COR-L47 (cell line): ENCODE measurements at regions not wholly inside any gene's neighbourhood (a gene's known extent, or its start where the extent isn't known, plus 50 kb on each side); places are given as distances from the start of the nearest gene placed in this dataset.
A peak's percentile ranks its signal among the peaks of the same experiment; 100 is the strongest.

Experiments
- DNase-seq: peaks from one replicate; lab custom pipeline; 2025; lab: John Stamatoyannopoulos, UW

DNA sequence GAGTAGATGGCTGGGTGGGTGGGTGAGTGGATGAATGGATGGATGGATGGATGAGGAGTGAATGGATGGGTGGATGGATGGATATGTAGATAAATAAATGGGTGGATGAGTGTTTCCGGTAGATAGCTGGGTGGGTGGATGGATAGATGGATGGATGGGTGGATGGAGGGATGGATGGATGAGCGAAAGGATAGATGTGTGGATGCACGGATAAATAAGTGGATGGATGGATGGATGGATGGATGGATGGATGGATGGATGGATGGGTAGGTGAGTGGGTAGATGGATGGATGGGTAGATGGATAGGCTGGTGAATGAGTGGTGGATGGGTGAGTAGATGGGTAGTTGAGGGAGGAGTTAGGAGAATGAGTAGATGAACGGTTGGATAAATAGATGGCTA lies 349.3 kb downstream of the MN1 start:
- DNase-seq, result no peak

DNA sequence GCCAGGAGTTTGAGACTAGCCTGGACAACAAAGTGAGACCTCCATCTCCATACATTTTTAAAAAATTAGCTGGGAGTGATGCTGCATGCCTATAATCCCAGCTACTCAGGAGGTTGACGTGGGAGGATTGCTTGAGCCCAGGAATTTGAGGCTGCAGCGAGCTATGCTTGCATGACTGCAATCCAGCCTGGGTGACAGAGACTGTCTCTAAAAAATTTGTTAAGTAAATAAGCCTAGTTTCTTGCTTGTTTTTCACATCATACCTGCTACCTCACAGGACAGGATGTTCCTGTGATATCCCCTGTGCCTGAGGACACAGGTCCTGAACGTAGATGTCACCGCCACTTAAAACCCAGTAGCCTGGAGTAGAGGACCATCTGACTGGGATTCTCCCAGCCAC lies 348.6 kb downstream of the MN1 start:
- no peak for DNase-seq

DNA sequence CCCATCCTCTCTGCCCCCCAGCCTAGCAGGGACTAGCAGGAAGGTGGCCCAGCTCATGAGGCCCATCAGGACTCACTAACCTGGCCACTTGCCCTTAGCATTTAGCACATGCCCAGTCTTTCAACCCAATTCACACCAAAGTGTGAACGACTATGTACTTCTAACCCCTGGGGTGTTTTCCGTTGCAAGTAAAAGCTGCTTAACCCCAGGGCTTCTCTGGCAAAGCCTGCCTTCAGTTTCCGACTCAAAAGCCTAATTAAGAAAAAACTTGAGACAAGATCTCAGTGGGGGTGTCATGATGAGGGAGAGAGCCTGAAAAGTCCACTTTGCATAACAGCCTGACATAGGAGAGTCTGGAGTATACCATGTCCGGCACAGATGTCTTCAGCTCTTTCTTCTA lies 347.8 kb downstream of the MN1 start:
- no peak for DNase-seq

DNA sequence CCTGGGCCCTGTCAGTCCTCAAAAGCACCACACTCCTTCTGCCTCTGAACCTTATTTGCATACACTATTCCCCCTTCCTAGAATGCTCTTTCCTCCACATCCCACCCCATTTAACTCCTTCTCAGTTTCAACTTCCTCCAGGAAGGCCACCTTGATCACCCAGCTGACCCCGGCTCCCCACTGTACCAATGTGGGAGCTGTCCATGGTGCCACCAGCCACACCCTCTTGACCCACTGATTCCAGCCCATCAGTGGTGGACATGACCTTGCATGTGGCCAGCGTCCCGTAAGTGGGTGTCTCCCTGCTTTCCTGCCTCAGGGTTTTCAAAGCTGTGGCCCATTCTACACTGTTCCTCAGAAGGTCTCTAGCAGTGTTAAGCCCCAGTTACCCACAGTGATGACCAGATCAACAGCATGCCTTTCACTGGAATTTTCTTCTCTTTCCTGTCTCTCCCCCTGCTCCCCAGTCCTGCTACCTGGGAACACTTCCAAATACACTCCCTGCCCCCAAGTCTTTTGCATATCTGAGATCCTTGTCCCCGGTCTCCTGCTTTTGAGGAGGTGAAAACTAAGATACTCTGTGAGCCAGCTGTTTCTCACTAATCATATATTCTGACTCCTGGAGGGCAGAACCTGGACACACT lies 346.6 kb downstream of the MN1 start:
- no peak for DNase-seq

DNA sequence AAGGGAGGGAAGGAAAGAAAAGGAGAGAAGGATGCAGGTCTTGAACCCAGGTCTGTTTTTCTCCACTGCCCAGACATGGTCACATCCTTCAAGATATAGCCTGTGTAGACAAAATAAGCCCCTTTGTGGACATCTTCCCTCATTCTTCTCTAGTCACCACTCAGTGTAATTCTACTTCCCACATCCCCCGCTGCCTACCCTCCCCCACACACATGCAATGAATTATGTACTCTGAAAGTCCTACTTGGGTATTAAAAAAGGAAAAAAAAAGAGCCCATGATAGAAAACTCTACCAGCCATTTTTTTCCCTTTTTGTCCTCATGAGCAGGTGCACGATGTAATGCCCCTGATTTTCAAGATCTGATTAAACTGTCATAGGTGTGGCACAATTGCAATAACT lies 346.0 kb downstream of the MN1 start:
- no peak for DNase-seq

DNA sequence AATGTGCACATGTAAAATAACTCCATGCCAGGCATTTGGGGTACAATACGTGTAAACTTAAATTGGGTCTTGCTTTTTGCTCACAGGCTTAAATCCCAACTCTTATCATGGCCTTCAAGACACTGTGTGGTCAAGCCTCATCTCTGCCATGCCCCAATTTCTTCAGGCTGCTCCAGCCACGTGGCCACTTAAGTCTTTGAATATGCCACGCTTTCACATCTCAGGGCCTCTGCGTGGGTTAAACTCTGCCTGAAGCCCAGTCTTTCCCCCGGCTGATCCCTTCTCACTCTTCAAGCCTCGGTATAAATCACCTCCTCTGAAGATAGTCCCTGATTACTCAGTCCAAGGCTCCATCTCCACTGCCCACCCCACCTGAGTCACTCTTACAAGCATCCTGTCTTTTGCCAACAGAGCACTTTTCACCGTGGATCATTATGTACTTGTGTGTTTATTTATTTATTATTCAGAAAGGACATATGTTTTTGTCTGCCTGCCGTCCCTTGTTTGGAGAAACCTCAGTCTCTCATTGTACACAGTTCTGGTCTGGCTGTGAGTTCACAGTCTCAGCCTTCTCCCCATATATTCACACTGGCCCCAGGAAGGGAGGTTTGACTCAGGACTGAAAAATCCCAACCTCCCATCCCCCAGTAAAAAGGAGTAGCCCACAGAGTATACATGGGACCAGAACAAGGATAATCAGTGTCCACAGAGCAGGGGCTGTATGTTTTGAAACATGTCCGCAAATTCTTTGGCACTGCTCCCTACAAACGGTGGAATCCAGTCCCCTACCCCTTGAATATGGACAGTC lies 344.7 kb downstream of the MN1 start:
- no peak for DNase-seq

DNA sequence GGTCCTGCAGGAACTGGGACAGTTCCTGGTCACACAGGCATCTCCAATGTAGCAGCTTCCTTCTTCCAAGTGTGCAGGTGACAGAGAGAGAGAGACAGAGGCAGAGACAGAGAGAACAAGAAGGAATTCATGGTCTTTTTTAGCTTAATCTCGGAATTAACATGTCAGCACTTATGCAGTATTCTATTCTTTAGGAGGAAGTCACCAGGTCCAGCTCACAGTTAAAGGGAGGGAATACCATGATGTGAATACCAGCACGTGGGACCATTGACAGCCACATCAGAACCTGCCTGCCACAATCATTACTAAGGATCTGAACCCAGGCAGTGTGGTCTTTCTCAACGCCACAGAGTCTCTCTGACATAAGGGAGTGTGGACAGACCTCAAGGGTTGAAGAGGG lies 341.6 kb downstream of the MN1 start:
- no peak for DNase-seq

DNA sequence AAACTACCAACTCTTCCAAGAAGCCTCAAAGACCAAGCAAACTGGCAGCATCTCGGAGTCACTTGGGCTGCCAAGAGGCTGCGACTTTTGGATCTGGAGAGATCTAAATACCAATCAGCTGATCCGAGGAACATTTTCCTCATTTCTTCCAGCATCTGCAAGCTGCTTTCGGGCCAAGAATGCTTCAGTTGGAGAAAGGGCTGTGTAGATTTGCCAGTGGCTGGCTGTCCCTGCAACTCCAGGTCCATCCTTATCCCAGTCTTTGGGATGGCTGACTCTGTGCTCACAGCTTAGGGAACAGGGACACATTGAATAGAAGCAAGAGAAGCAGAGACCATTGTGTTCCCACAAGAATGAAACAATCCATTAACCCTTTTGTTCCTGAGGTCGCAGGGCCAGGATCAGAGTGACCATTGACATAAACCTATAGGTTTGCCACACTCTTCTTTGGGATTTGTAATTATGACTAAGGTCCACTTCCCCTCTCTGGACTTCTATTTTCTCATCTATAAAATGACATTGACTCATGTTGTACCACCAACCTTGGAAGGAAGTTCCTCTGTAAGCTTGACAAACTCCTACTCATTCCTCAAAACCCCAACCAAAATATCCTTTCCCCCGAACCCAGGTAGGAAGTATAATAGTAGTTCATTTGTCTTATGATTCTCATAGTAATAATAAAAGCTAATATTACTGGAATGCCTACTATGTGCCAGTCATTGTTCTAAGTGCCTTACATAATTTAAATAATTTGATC lies 340.8 kb downstream of the MN1 start:
- no peak for DNase-seq

DNA sequence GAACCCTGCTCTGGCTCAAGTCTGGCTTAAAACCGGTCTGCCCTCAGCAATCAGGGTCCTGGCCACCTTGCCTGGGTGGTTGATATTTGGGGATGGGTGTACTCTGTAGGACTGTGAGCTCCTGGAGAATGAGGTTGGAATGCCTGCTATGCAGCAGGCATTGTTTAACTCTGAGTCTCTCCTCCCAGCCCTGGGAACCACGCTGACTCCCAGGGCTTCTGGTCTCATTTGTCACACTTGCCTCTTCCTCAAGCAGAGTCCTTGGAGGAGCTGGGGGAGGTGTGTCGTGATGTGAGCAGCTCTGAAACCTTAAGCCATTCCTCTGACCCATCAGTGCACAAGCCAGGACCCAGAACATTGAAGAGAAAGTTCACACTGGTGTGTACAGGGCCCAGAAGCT lies 340.1 kb downstream of the MN1 start:
- no peak for DNase-seq

DNA sequence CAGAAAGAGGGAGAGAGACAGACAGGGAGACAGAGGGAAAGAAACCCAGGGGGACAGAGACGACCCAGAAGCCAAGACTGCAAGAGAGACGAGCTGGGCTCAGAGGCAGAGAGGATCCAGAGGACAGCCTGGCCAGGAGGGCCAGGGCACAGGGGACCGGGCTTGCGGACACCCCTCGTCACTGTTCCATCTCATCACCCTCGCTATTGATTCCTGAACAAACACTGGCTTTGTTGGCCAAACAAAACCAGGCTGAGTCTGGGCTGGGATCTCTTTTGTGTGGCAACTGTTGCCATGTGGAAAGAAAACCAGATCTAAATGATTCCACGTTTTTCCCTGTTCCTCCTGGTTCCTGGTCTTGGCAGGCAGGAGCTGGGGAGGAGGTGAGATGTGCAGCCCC lies 339.4 kb downstream of the MN1 start:
- peak; percentile 83 for DNase-seq

DNA sequence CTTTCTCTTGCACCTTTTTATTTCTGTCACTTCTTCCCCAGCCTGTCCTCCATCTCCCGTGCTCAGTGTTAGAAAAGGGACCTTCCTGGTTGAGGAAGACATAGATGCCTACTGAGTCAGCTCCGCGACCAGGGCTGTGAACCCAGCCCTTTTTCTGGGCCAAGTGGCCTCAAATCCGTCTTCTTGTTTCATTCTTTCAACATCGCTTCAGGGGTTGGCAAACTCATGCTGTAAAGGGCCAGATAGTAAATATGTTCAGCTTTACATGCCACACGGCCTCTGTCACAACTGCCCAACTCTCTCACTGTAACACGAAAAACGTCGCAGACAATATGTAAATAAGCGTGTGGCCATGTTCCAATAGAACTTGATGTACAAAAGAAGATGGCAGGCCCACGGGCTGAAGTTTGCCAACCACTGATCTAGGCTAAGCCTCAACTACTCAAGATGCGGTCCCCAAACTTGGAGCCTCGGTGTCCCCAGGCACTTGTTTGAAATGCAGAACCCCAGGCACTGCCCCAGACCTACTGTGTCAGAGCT lies 338.4 kb downstream of the MN1 start:
- DNase-seq, result no peak

DNA sequence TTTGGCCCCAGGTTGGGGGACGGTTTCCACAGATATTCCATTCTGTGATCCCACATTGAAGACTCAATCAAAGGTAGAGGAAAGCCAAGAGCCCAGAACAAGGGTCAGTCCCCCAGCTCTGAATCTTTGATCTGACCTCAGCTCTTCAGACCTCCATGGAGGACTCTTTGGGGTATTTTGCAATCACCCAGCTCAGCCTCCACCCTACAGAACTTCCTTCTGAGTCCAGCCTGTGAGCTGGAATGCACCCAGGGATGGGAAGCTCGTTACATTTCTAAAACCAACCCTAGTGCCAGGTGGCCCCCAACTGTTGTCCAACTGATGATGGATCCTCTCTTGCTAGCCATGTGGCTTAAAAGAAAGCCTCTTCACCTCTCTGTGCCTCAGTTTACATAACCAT lies 335.3 kb downstream of the MN1 start:
- DNase-seq, result no peak

DNA sequence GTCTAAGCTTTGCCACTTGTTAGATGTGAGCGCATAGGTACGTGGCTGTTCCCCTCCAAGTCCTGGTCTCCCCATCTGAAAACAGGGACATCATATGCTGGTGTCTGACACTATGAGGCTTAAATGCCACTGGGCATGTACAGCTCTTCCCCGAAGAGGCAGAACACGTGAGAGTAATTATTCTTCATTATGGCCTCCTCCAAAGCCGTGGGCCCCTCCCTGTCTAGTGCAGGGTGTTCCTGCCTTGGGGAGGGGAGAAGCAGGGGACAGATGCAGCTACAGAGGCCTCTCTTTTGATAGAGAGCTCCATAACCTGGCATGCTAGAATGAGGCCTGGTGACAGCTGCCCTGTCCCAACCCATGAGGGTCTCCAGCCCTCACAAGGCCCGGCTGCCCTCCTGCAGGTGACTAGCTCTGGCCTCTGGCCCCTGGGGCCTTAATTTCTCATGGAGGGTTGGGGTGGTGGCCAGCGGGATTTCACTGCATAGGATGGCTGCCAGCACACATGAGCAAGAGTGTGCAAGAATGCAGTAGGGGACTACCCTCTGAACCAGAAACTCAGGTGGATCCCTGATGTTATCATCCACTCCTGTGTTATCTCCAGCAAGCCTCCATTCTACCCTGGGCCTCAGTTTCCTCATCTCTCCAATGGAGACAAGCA lies 334.6 kb downstream of the MN1 start:
- peak; percentile 21 for DNase-seq

DNA sequence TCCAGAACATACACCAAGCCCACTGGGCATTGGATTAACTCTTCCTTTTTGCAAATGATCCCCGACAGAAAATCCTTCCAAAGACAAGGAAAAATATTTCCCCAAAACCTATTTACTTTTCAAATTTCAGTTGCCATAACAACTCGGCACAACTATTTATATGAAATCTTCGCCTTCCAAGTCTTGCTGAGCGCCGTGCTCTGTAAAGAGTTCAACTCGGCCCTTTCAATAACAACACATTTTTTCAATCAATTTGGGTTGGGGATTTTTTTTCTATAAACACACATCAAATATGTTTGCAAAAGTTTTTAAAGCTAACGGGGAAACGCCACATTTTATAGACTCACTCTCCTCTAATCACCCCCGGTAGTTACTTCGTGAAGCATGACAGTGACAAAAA lies 333.8 kb downstream of the MN1 start:
- DNase-seq, result no peak

DNA sequence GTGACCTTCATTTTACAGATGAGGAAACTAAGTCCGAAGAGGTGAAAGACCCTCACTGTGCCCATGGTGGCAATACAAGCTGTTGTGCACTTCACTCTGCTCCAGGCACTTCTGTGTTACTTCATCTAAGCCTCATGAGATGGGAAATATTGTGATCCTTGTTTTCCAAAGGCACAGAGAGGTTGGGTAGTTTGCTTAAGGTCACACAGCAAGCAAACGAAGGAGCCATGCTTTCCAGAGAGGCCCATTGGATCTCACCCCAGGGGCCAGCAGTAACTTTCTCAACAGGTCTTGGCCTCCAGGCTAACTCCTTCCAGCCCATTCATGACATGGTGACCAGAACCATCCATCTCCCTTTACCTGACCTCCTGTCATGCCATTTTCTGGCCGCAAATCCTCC lies 332.8 kb downstream of the MN1 start:
- no peak for DNase-seq

DNA sequence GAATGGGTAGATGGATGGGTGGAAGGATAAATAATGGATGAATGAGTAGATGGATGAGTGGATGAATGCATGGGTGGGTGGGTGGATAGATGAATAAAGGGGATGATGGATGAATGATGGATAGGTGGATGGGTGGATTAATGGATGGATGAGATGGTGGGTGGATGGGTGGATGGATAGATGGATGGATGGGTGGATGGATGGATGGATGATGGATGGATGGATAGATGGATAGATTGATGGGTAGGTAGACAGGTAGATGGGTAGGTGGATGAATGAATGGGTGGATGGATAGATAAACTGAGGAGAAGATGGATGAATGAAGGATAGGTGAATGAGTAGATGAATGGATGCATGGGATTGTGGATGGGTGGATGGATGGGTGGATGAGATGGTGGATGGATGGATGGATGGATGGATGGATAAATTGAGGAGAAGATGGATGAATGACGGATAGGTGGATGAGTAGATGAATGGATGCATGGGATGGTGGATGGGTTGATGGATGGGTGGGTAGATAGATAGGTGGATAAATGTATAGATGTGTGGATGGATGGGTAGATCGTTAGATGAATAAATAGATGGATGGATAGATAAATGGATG lies 331.3 kb downstream of the MN1 start:
- DNase-seq, result no peak

DNA sequence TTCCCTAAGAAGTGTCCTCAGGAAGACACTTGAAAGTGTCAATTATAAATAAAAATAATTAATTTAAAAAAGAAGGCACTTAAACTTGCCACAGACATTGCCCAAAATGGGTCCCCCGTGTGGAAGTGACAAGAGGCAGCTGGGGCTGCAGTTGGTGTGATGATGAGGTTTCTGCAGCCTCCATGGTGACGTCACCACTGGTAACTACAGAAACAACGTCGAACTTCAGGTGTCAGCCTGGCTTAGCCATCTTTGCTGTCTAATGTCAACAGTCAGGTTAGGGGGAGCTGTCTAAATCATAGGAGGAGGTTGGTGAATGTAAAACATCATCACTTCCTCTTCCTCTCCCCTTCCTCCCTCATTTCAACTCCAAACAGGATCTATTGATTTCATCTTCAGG lies 328.6 kb downstream of the MN1 start:
- no peak for DNase-seq

DNA sequence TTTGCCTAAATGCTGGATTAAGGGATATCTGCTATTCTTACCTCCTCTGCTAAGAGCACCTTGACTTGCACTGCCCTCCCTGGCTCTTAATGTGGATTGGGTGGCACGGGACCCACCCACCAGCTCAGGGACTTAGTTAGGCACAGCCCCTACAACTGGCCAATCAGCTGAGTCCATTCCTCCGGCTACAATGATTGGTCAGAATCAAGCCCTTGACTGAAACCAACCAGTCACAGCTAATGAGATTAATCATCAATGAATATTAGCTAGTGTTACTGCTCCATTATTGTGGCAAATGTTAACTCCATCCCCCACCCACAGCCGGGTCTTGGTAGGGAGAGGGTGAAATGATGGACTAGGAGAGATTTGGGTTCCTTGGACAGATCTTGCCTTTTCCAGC lies 328.0 kb downstream of the MN1 start:
- no peak for DNase-seq

DNA sequence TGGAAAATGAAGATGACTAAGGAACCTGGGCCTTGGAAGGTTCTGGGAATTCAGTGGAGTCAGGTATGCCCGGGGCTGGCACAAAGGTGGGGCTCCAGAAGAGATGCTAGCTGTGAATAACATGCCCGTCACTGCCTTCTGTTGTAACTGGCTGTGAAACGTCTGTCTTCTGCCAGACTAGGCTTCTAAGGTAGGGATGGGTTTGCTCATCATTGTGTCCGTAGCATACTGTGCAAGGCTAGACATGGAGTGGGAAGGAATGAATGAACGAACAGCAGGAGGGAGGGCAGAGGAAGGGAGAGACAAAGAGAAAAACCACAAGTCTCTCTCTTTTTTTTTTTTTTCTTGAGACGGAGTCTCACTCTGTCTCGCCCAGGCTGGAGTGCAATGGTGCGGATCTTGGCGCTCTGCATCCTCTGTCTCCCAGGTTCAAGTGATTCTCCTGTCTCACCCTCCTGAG lies 327.4 kb downstream of the MN1 start:
- no peak for DNase-seq

DNA sequence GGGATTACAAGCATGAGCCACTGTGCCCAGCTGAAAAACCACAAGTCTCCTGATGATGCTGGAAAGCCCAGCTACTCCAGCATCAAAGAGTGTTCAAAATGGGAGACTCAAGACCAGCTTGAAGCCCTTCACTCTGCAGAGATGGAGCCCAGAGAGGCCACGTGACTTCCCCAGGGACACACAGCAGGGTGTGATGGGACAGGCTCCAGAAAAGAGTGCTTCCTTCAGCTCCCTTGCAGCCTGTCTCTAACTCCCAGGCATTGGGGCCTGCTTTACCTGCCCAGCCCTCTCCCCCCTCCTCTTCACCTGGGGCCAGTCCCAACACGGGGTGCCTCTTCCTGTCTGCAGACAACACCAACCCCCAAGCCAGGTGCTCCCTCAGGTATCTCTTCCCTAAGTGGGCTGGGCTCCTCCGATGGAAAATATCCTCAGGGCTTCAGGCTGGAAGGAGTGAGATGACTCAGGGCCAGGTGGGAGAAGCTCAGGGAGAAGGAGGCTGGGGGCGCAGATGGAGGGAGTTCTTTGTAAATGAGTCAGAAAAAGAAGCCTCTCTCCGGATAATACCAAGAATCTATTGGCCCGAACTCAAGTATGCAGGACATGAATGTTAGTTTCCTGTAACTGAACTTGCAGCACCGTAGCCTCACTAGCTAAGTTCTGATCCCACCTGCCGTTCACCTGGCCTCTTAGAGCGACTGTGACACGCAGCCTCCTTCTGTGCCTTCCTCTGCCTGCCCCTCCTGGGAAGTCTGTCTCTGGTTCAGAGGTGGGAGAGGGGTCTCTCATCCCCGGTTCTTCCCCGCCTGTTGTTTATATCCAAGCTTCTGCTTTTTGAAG lies 326.6 kb downstream of the MN1 start:
- peak; percentile 27 for DNase-seq

DNA sequence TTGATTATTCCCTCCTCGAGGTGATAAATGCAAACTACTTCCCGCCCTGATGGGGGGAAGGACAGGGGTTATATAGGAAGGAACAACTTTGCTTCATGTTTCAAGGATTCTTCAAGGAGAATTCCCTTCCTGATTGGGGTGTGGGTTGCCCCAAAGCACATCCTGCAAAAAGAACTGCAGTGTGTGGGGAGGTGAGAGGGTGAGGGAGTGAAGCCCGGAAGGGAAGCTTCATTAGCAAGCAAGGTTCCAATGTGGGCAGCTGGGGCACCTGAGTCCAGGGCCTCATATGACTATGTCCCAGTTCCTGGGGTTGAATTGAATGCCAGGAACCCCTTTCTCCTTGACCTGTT lies 326.0 kb downstream of the MN1 start:
- no peak for DNase-seq
